ENCODE measurements at regions not wholly inside any gene's neighbourhood (a gene's known extent, or its start where the extent isn't known, plus 50 kb on each side); places are given as distances from the start of the nearest gene placed in this dataset.

DNA sequence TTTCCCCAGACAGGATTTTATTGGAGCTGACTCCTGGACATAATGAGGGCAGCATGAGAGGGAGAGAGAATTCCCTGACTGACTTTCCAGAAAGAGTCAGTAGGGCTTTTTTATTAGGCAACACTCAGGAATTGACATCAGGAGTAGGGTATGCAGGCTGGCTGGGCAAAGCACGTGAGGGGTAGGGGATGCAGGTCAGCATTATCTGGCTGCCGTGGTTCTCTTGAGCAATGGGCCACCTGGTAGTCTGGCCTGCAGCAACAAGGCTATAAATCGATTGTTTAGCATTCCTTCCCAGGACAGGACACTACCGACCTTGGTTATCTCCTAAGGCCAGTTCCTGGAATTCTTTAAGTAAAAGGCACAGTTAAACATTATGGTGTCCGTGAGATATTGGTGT lies 160.8 kb upstream of the AGAP1 start:
- Mint-ChIP-seq H3K9me3 (ENCODE audit: low read depth) (no peaks in the 10 kb centered on the region), H3K27ac (no peak overlapping the region)

DNA sequence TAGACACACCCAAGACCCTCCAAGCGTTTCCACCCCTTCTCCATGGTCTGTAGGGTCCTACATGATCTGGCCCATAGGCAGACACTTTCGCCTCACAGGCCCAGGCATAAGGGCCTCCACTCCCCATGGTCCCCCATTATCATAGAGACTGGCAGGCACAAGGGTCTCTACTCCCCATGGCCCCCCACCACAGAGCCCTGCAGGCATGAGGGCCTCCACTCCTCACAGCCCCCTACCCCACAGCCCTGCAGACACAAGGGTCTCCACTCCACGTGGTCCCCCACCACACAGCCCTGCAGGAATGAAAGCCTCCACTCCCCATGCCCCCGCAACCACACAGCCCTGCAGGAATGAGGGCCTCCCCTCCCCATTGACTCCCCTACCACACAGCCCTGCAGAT lies 159.7 kb upstream of the AGAP1 start:
- no peak overlapping the region for H3K27ac Mint-ChIP-seq
- H3K4me3 Mint-ChIP-seq (ENCODE audit: low read depth) = no peak overlapping the region
- H3K36me3 Mint-ChIP-seq (ENCODE audit: insufficient read depth) = no peaks in the 10 kb centered on the region
- TF ChIP-seq, protein P1, sequence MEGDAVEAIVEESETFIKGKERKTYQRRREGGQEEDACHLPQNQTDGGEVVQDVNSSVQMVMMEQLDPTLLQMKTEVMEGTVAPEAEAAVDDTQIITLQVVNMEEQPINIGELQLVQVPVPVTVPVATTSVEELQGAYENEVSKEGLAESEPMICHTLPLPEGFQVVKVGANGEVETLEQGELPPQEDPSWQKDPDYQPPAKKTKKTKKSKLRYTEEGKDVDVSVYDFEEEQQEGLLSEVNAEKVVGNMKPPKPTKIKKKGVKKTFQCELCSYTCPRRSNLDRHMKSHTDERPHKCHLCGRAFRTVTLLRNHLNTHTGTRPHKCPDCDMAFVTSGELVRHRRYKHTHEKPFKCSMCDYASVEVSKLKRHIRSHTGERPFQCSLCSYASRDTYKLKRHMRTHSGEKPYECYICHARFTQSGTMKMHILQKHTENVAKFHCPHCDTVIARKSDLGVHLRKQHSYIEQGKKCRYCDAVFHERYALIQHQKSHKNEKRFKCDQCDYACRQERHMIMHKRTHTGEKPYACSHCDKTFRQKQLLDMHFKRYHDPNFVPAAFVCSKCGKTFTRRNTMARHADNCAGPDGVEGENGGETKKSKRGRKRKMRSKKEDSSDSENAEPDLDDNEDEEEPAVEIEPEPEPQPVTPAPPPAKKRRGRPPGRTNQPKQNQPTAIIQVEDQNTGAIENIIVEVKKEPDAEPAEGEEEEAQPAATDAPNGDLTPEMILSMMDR (IDR thresholded peaks at IDR 0.05; ENCODE audit: unreplicated experiment) = no peak
- peaks cover 7% of the 10 kb centered on the region for H3K4me1 Mint-ChIP-seq (ENCODE audit: low read depth)
- H3K9me3 Mint-ChIP-seq (ENCODE audit: low read depth) = peaks cover 6% of the 10 kb centered on the region
- H3K27me3 Mint-ChIP-seq = no peaks in the 10 kb centered on the region
- DNase-seq (ENCODE audit: low spot score, unreplicated experiment) = no peak

More for the DNA sequence above, 160.8 kb upstream of the AGAP1 start:
- no peak for DNase-seq (ENCODE audit: low spot score, unreplicated experiment)
- no peaks in the 10 kb centered on the region for H3K27me3 Mint-ChIP-seq
- peaks cover 7% of the 10 kb centered on the region for H3K4me1 Mint-ChIP-seq (ENCODE audit: low read depth)
- no peaks in the 10 kb centered on the region for H3K36me3 Mint-ChIP-seq (ENCODE audit: insufficient read depth)
- H3K4me3 Mint-ChIP-seq (ENCODE audit: low read depth) = no peak overlapping the region
- TF ChIP-seq, protein P1 (IDR thresholded peaks at IDR 0.05; ENCODE audit: unreplicated experiment) = no peak

GRCh38 chr2:235343156-235343774 lies 150.6 kb upstream of the AGAP1 start:
- TF ChIP-seq, protein P1 (IDR thresholded peaks at IDR 0.05; ENCODE audit: unreplicated experiment) = no peak

GRCh38 chr2:235343869-235344268 lies 150.0 kb upstream of the AGAP1 start:
- peaks cover 8% of the 10 kb centered on the region for H3K4me1 Mint-ChIP-seq (ENCODE audit: low read depth)
- no peaks in the 10 kb centered on the region for H3K27me3 Mint-ChIP-seq
- H3K27ac Mint-ChIP-seq = no peak overlapping the region
- no peak for DNase-seq (ENCODE audit: low spot score, unreplicated experiment)
- H3K36me3 Mint-ChIP-seq (ENCODE audit: insufficient read depth) = no peaks in the 10 kb centered on the region
- TF ChIP-seq, protein P1 (IDR thresholded peaks at IDR 0.05; ENCODE audit: unreplicated experiment) = no peak
- no peak overlapping the region for H3K4me3 Mint-ChIP-seq (ENCODE audit: low read depth)
- H3K9me3 Mint-ChIP-seq (ENCODE audit: low read depth) = peaks cover 9% of the 10 kb centered on the region

More at GRCh38 chr2:235343156-235343774, 150.6 kb upstream of the AGAP1 start:
- no peak for DNase-seq (ENCODE audit: low spot score, unreplicated experiment)
- no peaks in the 10 kb centered on the region for H3K27me3 Mint-ChIP-seq
- no peak overlapping the region for H3K27ac Mint-ChIP-seq
- H3K4me3 Mint-ChIP-seq (ENCODE audit: low read depth) = no peak overlapping the region
- H3K36me3 Mint-ChIP-seq (ENCODE audit: insufficient read depth) = no peaks in the 10 kb centered on the region
- peaks cover 6% of the 10 kb centered on the region for H3K4me1 Mint-ChIP-seq (ENCODE audit: low read depth)
- H3K9me3 Mint-ChIP-seq (ENCODE audit: low read depth) = peaks cover 14% of the 10 kb centered on the region

DNA sequence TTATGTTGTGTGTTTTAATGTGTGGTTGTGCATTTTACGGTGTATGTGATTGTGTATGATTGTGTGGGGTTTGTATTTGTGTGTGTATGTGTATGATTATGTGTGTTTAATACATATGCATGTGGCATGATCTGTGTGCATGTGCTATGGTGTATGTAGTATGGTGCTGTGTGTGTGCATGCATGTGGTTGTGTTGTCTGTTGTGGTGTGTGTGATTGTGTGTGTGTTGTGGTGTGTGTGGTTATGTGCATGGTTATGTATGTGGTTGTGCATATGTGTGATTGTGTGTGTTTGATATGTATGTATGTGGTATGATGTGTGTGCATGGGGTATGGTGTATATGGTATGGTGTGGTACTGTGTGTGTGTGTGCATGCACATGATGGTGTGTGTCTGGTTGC lies 148.1 kb upstream of the AGAP1 start:
- TF ChIP-seq, protein P1 (IDR thresholded peaks at IDR 0.05; ENCODE audit: unreplicated experiment) = no peak
- H3K36me3 Mint-ChIP-seq (ENCODE audit: insufficient read depth) = no peaks in the 10 kb centered on the region
- no peak overlapping the region for H3K27ac Mint-ChIP-seq
- no peak for DNase-seq (ENCODE audit: low spot score, unreplicated experiment)
- peaks cover 8% of the 10 kb centered on the region for H3K4me1 Mint-ChIP-seq (ENCODE audit: low read depth)
- H3K4me3 Mint-ChIP-seq (ENCODE audit: low read depth) = no peak overlapping the region
- peaks cover 6% of the 10 kb centered on the region for H3K27me3 Mint-ChIP-seq
- H3K9me3 Mint-ChIP-seq (ENCODE audit: low read depth) = peaks cover 9% of the 10 kb centered on the region
